Skeletal muscle tissue (tissue), 3 donors: ENCODE measurements at regions not wholly inside any gene's neighbourhood (a gene's known extent, or its start where the extent isn't known, plus 50 kb on each side); places are given as distances from the start of the nearest gene placed in this dataset.
A peak's percentile ranks its signal among the peaks of the same experiment; 100 is the strongest.
"Not testable (repeated sequence)": the region's sequence is repeated elsewhere in the genome, so short reads cannot be mapped to it uniquely, and the experiment has no call there.

Source experiments
- H3K27ac ChIP-seq: one replicate; pipeline ENCODE4 v1.7.0; 2013; ENCODE audit warnings: mild to moderate bottlenecking, low read depth, low read length, inconsistent platforms
- H3K27me3 ChIP-seq, 3 donors: one replicate each; pipeline ENCODE4 v1.7.0; 2013; ENCODE audit warnings: low read length in 3 of 3; ENCODE audit not compliant: control insufficient read depth in 3 of 3, insufficient read depth in 3 of 3
- H3K36me3 ChIP-seq, 3 donors: one replicate each; pipeline ENCODE4 v1.7.0; 2013; ENCODE audit warnings: low read length in 3 of 3; ENCODE audit not compliant: control insufficient read depth in 3 of 3, insufficient read depth in 3 of 3
- H3K4me1 ChIP-seq, 3 donors: one replicate each; pipeline ENCODE4 v1.7.0; 2013; ENCODE audit warnings: low read length in 3 of 3, mild to moderate bottlenecking in 3 of 3; ENCODE audit not compliant: control insufficient read depth in 3 of 3, insufficient read depth in 3 of 3
- H3K4me3 ChIP-seq, 3 donors: one replicate each; pipeline ENCODE4 v1.7.0; 2013; ENCODE audit warnings: low read length in 3 of 3
- H3K9ac ChIP-seq, 3 donors: one replicate each; pipeline ENCODE4 v1.7.0; 2013; ENCODE audit warnings: low read length in 3 of 3, mild to moderate bottlenecking in 3 of 3, moderate library complexity in 2 of 3, low read depth in 1 of 3
- H3K9me3 ChIP-seq, 3 donors: one replicate each; pipeline ENCODE4 v1.7.0; 2013; ENCODE audit warnings: low read length in 3 of 3; ENCODE audit not compliant: control insufficient read depth in 3 of 3
- donor health status: Osteomylitis.

DNA sequence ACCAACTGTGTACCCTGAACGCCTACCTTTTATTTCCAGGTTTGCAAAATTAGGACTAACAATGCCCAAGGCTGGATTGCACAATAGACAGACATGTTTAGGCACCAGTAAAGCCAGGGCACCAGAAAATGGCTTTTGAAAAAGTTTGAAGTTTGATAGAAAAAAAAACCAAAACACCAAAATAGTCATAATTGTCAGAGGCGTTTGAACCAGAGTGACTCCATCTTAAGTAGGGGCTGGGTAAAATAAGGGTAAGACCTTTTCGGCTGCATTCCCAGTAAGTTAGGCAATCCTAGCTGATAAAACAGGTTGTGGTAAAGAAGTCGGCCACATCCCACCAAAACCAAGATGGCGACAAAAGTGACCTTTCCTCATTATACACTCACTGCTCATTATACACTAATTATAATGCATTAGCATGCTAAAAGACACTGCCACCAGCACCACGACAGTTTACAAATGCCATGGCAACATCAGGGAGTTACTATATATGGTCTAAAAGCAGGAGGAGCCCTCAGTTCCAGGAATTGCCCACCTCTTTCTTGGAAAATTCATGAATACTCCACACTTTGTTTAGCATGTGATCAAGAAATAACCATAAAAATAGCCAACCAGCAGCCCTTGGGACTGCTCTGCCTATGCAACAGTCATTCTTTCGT lies 71.2 kb upstream of the EPCAM start:
- peaks cover 9 to 29% (median 21%) of the 10 kb centered on the region in 3 donors for H3K4me1 ChIP-seq
- H3K36me3 ChIP-seq: no peaks in the 10 kb centered on the region

DNA sequence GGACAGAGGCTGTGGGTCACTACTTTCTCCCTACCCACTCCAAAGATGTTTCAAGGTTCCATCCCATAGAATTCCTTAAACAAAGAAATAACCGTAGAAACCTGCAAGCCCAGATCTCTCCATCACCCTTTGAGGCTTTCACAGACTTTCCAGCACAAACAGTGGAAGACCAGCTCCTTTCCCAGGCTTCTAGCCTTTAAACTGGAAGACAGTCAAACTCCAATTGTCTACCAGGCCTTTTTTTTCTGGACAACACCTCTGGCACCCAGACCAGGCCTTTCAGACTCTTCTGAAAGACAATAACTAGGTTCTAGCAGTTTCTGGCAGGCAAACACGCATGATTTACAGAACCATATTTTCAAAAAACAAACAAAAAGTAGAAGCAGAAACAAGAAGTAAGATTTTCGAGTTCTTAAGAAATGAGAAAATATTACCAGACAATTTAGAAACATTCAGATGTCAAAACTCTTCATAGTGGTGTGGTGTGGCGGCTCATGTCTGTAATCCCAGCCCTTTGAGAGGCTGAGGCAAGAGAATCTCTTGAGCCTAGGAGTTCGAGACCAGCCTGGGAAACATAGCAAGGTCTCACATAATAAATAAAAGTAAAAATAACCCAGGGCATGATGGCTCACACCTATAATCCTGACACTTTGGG lies 73.0 kb upstream of the EPCAM start:
- Histone ChIP-seq H3K9ac (no peak overlapping the region), H3K36me3 (no peaks in the 10 kb centered on the region), H3K4me1 (peaks cover 3 to 15% (median 13%) of the 10 kb centered on the region in 3 donors), H3K27ac (peak overlapping the region; percentile 9), H3K9me3 (no peaks in the 10 kb centered on the region), H3K4me3 (no peak overlapping the region), H3K27me3 (no peaks in the 10 kb centered on the region)

More for the DNA sequence above, 71.2 kb upstream of the EPCAM start:
- no peak overlapping the region for H3K9ac ChIP-seq
- H3K4me3 ChIP-seq: no peak overlapping the region
- peak overlapping the region; percentile 30 for H3K27ac ChIP-seq
- H3K9me3 ChIP-seq: no peaks in the 10 kb centered on the region
- no peaks in the 10 kb centered on the region for H3K27me3 ChIP-seq

DNA sequence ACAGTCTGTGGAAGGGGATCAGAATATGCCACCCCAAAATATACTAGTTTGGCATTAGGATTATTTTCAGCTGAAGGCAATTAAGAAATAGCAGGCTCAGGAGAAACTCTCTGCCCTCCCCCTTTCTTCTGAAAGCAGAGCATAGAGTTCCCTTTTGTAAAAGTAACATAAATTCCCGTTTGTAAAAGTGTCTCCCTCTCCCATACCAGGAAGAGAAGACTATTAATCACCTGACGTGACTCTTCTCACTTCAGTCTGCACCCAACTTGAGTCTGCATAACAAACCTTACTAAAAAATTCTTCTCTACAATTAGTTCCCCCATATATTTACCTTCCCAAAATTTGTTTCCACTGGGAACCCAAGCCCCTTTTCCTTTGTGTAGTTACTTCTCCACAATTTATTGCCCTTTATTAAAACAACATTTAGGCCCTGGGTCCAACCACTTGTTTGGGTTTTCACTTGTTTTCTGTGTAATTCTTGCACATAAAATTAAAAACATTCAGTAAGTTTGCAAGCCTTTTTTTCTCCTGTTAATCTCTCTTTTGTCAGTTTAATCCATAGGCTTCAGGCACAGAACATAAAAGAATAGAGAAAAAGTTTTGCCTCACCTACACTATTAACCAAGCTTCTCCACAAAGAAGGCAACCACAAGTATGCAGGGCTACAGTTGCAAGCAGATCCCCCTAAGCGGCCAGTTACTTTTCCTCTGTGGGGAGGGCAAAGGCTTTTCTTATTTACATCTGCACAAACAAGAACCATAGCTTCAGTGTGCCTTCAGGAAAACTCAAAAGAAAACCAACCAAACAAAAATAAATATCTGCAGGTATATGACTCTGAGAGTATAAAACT lies 73.8 kb upstream of the EPCAM start:
- no peaks in the 10 kb centered on the region for H3K36me3 ChIP-seq
- no peaks in the 10 kb centered on the region for H3K9me3 ChIP-seq
- H3K4me3 ChIP-seq: no peak overlapping the region
- no peak overlapping the region for H3K27ac ChIP-seq
- no peaks in the 10 kb centered on the region for H3K27me3 ChIP-seq
- H3K4me1 ChIP-seq: peaks cover 0 to 7% (median 6%) of the 10 kb centered on the region in 3 donors
- H3K9ac ChIP-seq: no peak overlapping the region

DNA sequence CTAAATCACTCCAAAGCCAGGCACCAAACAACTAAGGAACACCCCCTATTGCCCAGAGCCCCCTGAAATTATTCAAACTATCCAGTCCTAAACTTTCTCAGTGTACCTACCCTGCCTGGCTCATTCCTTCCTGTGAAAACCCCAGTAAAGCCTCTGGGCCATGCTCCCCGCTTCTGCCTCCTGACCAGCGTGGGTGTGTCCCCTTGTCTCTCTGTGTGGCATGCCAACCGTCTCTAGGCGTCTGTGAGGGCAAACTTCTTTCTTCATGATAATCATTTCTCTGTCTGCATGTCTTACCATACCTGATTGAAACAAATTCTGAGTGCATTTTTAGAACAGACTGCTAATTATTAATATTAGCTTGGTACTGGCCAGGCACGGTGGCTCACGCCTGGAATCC lies 75.1 kb upstream of the EPCAM start:
- Histone ChIP-seq H3K4me1 (no peaks in the 10 kb centered on the region), H3K9ac (no peak overlapping the region), H3K27ac (no peak overlapping the region), H3K4me3 (no peak overlapping the region), H3K9me3 (no peaks in the 10 kb centered on the region), H3K36me3 (no peaks in the 10 kb centered on the region), H3K27me3 (no peaks in the 10 kb centered on the region)

DNA sequence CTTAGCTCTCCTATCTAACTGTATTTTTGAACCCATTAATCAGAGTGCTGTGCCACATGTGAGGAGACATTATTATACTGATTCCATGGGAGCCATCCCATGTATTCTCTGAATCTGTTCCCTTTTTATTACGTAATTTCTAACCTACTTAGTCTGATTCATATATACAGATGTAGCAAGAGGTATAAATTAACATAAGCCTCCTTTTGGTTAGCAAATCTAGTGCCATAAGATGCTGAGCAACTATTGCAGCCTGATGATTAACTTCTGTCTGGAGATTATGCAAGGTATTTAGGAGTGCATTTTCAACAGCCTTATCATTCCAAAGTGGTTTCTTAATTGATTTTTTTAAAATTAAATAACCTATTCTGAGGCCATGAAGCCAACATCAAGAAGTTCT lies 80.2 kb upstream of the EPCAM start:
- Histone ChIP-seq H3K4me3 (no peak overlapping the region), H3K9ac (no peak overlapping the region), H3K36me3 (no peaks in the 10 kb centered on the region), H3K27me3 (no peaks in the 10 kb centered on the region), H3K9me3 (no peaks in the 10 kb centered on the region), H3K4me1 (no peaks in the 10 kb centered on the region), H3K27ac (no peak overlapping the region)

DNA sequence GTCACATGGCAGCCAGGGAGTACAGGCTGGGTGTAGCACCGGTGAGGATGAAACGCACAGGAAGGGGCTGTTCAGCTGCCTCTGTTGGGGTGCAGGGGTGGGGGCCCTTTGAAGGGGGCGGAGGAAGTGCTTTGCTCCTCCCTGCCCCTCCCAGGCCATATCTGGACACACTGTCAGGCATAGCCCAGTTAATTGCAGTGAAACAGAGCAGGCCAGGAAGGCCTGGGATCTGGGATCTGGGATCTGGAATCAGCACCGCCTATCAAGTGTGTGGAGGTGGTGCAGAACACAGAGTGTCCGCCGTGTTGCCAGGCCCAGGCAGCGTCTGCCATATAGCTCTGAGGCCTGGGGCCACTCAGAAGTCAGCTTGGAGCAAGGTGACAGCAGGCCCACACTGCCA lies 85.5 kb upstream of the EPCAM start:
- Histone ChIP-seq H3K36me3 (no peaks in the 10 kb centered on the region), H3K4me1 (no peaks in the 10 kb centered on the region), H3K4me3 (no peak overlapping the region), H3K27me3 (no peaks in the 10 kb centered on the region), H3K9me3 (no peaks in the 10 kb centered on the region), H3K9ac (no peak overlapping the region), H3K27ac (no peak overlapping the region)

DNA sequence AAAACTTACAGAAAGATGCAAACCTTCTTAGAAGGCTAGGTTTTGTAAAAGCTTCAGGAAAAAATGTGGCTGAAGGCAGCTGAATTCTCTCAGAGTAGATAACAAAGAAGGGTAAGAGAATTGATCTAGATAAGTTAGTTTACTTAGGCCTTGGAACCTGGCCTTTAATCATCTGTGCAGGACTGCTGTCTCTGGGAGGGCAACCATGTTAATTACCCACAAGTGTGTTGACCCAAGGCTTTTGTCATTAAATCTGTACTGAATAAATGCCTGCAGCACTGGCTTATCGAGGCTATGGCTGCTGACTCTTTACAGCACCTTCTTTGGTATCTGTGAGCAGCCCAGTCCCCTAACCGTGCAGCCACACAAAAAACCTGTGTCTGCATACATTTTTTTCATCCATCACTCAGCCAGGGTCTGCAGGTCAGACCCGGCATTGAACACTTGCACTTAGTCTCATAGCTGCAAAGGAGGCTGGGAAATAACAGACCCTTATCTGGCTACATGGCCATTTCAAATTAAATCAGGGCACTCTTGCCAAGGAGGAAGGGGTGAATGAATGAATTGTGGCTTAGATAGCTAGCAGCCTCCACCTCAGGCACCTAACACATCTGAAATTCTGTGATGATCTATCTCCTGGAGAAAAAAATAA lies 86.4 kb upstream of the EPCAM start:
- H3K4me3 ChIP-seq: no peak overlapping the region
- no peak overlapping the region for H3K9ac ChIP-seq
- H3K36me3 ChIP-seq: no peaks in the 10 kb centered on the region
- H3K9me3 ChIP-seq: no peaks in the 10 kb centered on the region
- no peaks in the 10 kb centered on the region for H3K27me3 ChIP-seq
- H3K27ac ChIP-seq: no peak overlapping the region
- H3K4me1 ChIP-seq: no peaks in the 10 kb centered on the region

DNA sequence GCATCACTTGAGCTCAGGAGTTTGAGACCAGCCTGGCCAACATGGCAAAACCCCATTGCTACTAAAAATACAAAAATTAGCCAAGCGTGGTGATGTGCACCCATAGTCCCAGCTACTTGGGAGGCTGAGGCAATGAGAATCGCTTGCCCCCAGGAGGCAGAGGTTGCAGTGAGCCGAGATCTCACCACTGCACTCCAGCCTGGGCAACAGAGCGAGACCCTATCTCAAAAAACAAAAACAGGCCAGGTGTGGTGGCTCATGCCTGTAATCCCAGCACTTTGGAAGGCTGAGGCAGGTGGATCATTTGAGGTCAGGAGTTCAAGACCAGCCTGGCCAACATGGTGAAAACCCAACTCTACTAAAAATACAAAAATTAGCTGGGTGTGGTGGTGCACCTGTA lies 89.6 kb upstream of the EPCAM start:
- not testable (repeated sequence) for H3K27me3 ChIP-seq, H3K27ac ChIP-seq, H3K9ac ChIP-seq, H3K36me3 ChIP-seq, H3K4me3 ChIP-seq, H3K9me3 ChIP-seq, H3K4me1 ChIP-seq

DNA sequence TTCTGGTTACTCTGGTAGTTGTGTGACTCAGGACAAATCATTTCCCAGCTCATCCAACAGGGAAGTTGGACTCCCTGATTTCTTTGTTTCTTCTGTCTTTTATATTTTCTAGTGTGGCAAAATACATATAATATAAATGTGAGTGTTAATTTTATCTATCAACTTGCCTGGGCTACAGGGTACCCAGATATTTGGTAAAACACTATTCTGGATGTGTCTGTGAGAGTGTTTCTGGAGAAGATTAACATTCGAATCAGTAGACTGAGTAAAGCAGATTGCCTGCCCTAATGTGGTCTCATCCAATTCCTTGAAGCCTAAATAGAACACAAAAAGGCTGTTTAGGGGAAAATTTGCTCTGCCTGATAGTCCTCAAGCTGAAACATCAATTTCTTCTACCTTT lies 91.1 kb upstream of the EPCAM start:
- Histone ChIP-seq H3K27me3 (no peaks in the 10 kb centered on the region), H3K9ac (no peak overlapping the region), H3K27ac (no peak overlapping the region), H3K36me3 (no peaks in the 10 kb centered on the region), H3K4me3 (no peak overlapping the region), H3K4me1 (peaks cover 11 to 22% (median 19%) of the 10 kb centered on the region in 3 donors), H3K9me3 (no peaks in the 10 kb centered on the region)
